ENCODE measurements at regions not wholly inside any gene's neighbourhood (a gene's known extent, or its start where the extent isn't known, plus 50 kb on each side); places are given as distances from the start of the nearest gene placed in this dataset.

DNA sequence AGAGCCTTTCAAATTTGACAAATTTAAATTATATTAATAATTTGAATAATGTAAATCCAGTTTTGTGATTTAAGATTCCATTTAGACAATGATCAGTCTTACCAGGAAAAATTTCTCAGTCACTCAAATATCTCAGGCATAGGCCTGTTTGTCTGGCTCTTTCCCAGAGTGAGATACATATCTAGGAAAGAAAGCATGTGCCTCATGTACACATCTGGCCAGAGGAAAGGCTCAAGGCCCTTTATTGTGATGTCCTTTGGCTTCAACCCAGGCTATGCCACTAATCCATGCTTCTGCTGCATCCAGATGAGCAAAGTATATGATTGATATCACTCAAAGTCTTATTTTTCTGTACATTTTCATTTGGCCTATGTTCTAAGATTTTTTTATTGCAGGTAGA is 473.3 kb upstream of the ADGRL3 start:
- TF ChIP-seq, protein P1, sequence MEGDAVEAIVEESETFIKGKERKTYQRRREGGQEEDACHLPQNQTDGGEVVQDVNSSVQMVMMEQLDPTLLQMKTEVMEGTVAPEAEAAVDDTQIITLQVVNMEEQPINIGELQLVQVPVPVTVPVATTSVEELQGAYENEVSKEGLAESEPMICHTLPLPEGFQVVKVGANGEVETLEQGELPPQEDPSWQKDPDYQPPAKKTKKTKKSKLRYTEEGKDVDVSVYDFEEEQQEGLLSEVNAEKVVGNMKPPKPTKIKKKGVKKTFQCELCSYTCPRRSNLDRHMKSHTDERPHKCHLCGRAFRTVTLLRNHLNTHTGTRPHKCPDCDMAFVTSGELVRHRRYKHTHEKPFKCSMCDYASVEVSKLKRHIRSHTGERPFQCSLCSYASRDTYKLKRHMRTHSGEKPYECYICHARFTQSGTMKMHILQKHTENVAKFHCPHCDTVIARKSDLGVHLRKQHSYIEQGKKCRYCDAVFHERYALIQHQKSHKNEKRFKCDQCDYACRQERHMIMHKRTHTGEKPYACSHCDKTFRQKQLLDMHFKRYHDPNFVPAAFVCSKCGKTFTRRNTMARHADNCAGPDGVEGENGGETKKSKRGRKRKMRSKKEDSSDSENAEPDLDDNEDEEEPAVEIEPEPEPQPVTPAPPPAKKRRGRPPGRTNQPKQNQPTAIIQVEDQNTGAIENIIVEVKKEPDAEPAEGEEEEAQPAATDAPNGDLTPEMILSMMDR (IDR thresholded peaks at IDR 0.05), result no peak
- no peak for TF ChIP-seq POLR2A (IDR thresholded peaks at IDR 0.05)
